CD4-positive, alpha-beta T cell treated with Interleukin-1 beta for 1 hour (primary cell): ENCODE measurements at regions not wholly inside any gene's neighbourhood (a gene's known extent, or its start where the extent isn't known, plus 50 kb on each side); places are given as distances from the start of the nearest gene placed in this dataset.
A peak's percentile ranks its signal among the peaks of the same experiment; 100 is the strongest.
"Not testable (repeated sequence)": the region's sequence is repeated elsewhere in the genome, so short reads cannot be mapped to it uniquely, and the experiment has no call there.

Experiments used
- DNase-seq, 2 donors: peaks; one replicate each; pipeline ENCODE4 v3.0.0-alpha.2; 2020 to 2022

- no peak for DNase-seq
Measured at GRCh38 chr5:57002959-57003485, 51.1 kb upstream of the MIER3 start.

- not testable (repeated sequence) for DNase-seq
Measured at GRCh38 chr5:57003566-57003965, 51.6 kb upstream of the MIER3 start.

DNA sequence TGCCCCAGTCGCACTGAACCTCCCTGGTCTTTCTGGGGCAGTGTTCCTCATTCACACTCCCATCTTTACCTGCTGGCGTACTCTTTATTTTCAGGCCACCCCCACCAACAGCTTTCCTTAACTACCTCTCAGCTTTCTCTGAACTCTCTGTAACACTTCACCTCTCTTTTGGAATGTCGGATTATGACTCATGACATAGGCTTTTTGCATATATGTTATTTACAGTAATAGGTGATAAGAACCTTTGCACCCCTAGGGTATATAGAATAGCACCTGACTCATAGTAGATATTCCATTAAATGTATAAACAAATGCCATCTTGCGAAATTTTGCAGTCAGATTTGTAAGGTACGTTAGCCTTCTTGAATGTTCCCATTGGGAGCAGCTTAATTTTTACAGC, 52.9 kb upstream of the MIER3 start:
- DNase-seq, result no peak

- DNase-seq, result peak in 1 of 2 donors; percentile 6
Measured at GRCh38 chr5:57007344-57007743, 55.4 kb upstream of the MIER3 start.

GRCh38 chr5:57009811-57010210, 57.9 kb upstream of the MIER3 start:
- DNase-seq, result no peak

DNA sequence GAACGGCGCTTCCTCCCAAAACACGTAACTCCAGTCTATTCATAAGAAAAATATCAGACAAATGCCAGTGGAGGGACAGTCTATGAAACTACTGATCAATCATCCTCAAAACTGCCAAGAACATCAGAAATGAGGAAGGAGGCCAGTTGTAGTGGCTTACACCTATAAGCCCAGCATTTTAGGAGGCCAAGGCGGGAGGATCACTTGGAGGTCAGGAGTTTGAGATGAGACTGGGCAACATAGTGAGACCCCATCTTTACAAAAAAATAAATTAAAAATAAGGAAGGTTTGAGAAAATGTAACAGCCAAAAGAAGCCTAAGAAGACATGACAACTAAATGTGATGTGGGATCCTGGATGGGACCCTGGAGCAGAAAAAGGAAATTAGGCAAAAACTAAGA, 58.9 kb upstream of the MIER3 start:
- DNase-seq, result no peak

- DNase-seq, result no peak
Measured at GRCh38 chr5:57012511-57012910, 60.6 kb upstream of the MIER3 start.

GRCh38 chr5:57025961-57026360, 74.0 kb upstream of the MIER3 start:
- DNase-seq, result no peak

DNA sequence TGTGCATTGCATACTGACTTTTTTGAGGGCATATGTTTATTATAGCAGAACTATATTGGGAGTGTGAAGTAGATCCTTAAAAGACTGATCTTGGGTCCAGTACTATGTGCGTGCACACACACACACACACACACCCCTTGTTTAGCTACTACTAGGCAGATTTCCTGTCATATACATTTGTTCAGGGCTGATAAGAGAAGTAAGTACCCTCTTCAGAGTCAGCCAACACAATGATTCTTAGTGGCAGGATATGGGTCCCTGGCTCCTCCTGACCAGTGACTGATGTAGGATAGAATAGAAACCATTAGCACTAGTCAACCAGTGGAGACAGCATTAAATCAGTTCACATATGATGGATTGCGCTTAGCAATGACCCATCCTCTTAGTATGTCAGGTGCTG, 76.2 kb upstream of the MIER3 start:
- no peak for DNase-seq

GRCh38 chr5:57032151-57032551, 80.2 kb upstream of the MIER3 start:
- DNase-seq, result no peak

DNA sequence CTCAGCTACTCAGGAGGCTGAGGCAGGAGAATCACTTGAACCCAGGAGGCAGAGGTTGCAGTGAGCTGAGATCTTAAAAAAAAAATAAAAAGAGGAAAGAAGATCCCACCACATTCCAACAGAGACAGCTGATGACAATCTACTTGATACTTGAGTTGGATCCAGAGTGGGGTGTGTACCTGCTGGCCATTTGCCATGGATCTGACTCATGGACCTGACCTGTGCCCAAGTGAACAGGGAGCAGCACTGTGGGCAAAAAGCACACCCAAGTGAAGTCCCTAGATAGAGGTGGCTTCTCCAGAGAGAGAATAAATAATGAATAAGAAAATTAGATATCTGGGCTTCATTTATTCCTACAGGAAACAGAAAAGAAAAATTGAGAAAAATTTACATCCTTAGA, 81.2 kb upstream of the MIER3 start:
- no peak for DNase-seq

DNA sequence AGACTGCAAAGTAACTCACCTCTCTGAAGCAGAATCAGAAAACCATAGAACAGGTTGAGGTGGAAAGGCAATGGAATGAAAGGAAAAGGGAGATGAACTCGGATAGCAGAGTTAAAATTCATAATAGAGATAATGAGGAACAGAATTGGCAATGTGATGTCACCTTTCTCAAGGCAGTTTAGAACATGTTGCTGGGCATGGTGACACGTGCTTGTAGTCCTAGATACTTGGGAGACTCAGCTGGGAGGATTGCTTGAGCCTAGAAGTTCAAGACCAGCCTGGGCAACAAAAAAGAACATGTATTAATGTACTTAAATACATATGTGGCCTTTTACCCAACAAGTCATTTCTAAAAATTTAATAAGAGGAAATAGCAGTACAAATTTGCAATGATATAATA, 81.6 kb upstream of the MIER3 start:
- no peak for DNase-seq

- no peak for DNase-seq
Measured at GRCh38 chr5:57034201-57034916, 82.4 kb upstream of the MIER3 start.

GRCh38 chr5:57035955-57036354, 84.0 kb upstream of the MIER3 start:
- no peak for DNase-seq

- no peak for DNase-seq
Measured at GRCh38 chr5:57036761-57037160, 84.8 kb upstream of the MIER3 start.

DNA sequence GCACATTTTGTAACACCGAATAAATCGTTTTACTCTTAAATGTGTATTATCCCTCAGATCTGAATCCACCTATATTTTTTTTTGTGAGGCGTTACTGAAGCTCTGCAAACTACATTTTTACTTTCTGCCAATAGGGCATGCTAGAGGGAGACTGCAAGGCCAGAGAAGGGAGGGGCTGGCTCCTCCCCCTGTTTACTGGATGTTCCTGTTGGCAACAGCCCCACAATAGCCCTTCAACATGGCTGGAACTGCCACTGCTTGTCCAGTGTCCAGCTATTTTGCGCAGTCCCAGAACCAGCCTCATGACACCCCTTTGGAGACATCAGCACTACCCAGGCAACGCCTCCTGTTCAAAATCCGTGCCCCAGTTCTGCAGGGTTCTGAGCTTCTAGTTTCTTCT, 85.4 kb upstream of the MIER3 start:
- no peak for DNase-seq

- DNase-seq, result no peak
Measured at GRCh38 chr5:57041570-57041969, 89.6 kb upstream of the MIER3 start.

DNA sequence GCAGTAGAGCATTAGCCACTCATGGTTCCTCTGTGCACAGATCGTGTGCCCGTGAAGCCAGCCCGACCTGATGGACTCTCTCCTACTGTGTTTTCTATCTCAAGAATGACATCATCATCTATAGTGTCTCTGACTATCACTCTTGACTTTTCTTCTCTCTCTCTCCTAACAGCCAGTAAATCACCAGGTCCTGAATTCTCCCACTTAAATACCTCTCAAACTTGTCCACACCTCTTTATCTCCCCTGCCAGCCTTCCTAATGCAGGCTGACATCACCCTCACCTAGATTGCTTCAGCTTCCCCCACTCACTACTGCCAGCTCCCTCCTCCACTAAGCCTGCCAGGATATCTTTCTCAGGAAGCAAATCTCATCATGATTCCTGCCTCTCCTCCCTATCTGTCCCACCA, 90.6 kb upstream of the MIER3 start:
- no peak for DNase-seq

DNA sequence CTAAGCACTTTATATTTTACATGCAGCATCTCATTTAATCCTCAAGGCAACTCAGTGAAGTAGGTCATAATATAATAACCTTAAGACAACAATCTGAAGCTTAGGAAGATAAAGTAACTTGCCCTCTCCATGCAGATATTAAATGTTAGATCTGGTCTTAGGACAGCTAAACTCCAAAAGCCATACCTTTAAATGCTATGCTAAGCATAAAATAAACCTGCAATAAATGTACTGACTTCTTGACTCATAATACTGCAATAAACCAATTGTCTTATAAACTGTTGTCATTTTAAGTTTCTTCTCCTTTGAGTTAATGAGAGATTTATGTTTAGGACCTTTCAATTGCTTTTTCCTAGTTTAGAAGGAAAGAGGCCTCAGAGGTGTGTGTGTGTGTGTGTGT, 102.2 kb upstream of the MIER3 start:
- no peak for DNase-seq

DNA sequence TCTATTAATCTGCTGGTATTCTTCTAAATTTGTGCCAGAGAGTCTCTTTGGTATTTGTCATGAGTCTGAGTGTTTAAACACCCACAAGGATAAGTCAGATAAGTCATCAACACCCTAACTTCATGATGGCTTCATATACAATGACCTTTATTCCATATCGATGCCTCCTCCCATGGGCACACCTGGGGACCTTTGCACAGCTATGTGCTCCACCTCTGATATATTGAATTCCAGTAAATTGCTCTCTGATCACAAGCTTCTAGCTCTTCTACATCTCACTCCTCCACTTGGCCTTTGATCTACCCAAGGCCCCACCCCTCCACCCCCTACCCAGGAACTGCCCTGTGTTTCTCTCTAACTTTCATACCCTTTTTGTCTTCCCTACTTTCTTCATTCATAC, 102.7 kb upstream of the MIER3 start:
- no peak for DNase-seq

GRCh38 chr5:57055731-57056130, 103.8 kb upstream of the MIER3 start:
- no peak for DNase-seq

DNA sequence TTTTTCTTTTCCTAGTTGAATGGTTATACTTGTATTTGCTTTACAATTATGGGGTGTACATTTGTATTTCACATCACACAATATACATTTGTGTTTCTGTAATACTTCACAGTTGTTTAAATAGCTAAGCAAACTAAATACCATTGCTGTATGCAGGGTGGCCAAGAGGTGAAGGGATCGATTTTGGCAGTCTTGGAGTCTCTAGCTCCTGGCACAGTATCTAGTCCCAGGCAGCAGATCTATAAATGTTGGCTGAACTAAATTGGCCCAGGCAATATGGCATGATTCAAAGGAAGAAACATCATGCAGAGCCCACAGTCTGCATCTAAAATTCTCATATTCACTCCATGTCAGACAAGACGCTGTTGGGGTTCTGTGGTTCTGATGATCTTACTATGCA, 110.1 kb upstream of the GPBP1 start:
- DNase-seq, result no peak

- DNase-seq, result no peak
Measured at GRCh38 chr5:57066924-57067596, 106.8 kb upstream of the GPBP1 start.

- no peak for DNase-seq
Measured at GRCh38 chr5:57067597-57067924, 106.3 kb upstream of the GPBP1 start.
